IMR-90 (cell line): ENCODE measurements at regions not wholly inside any gene's neighbourhood (a gene's known extent, or its start where the extent isn't known, plus 50 kb on each side); places are given as distances from the start of the nearest gene placed in this dataset.

ENCODE experiments used
- ATAC-seq: fragments of 200-7000 bp; cut with Tn5 transposase; 2 replicates; pipeline ENCODE4 v1.9.1; 2020; ENCODE audit warnings: low read depth, mild to moderate bottlenecking, moderate library complexity
- BruUV-seq: library from RNA; stranded (reverse); fragments of 400-500 nt; replicated peaks from 2 replicates; lab custom pipeline; 2021; lab: Mats Ljungman, UMichigan
- CTCF ChIA-PET: fragments of 300-600 bp; formaldehyde crosslinking; extraction: SDS; loops from one replicate; lab custom pipeline; 2021; ENCODE audit warnings: antibody characterized with exemption; lab: Yijun Ruan, JAX
- POLR2A ChIA-PET: fragments of 300-600 bp; sonication (Branson Sonifier 250); formaldehyde crosslinking; loops from one replicate; lab custom pipeline; 2022; ENCODE audit warnings: antibody characterized with exemption; ENCODE audit not compliant: unreplicated experiment; lab: Charles Lee
- DNase-seq: peaks from one replicate; pipeline ENCODE4 v3.0.0; 2013
- H2AFZ ChIP-seq: replicated peaks from 2 replicates; pipeline ENCODE3; 2013; ENCODE audit warnings: low read length, mild to moderate bottlenecking; ENCODE audit not compliant: poor library complexity
- H2AK5ac ChIP-seq: 2 replicates; pipeline ENCODE4 v1.6.1; 2013; ENCODE audit warnings: low read depth, low read length, inconsistent platforms
- H2AK9ac ChIP-seq: replicated peaks from 2 replicates; pipeline ENCODE3; 2013; ENCODE audit warnings: mild to moderate bottlenecking, low read depth, low read length, moderate library complexity; ENCODE audit not compliant: poor library complexity
- H2BK120ac ChIP-seq: 2 replicates; pipeline ENCODE4 v1.6.1; 2013; ENCODE audit warnings: low read depth, low read length, inconsistent platforms
- H2BK15ac ChIP-seq: 3 replicates; pipeline ENCODE4 v1.6.1; 2013; ENCODE audit warnings: low read depth, low read length, inconsistent platforms
- H2BK20ac ChIP-seq: 2 replicates; pipeline ENCODE4 v1.6.1; 2013; ENCODE audit warnings: low read depth, mild to moderate bottlenecking, inconsistent platforms, low read length, moderate library complexity
- H2BK5ac ChIP-seq: 2 replicates; pipeline ENCODE4 v1.6.1; 2013; ENCODE audit warnings: mild to moderate bottlenecking, low read depth, low read length, inconsistent platforms; ENCODE audit not compliant: poor library complexity, severe bottlenecking
- H3K14ac ChIP-seq: replicated peaks from 2 replicates; pipeline ENCODE4 v1.6.1; 2013; ENCODE audit warnings: low read depth, low read length, inconsistent platforms
- H3K18ac ChIP-seq: 2 replicates; pipeline ENCODE4 v1.6.1; 2013; ENCODE audit warnings: low read depth, low read length, control low read depth
- H3K23ac ChIP-seq: 2 replicates; pipeline ENCODE4 v1.6.1; 2013; ENCODE audit warnings: low read depth, low read length, inconsistent platforms
- H3K27ac ChIP-seq: 2 replicates; pipeline ENCODE4 v1.5.1; 2013; ENCODE audit warnings: mild to moderate bottlenecking, control low read depth, low read length; ENCODE audit not compliant: insufficient read depth
- H3K27me3 ChIP-seq: 2 replicates; pipeline ENCODE4 v1.6.1; 2013; ENCODE audit warnings: low read length; ENCODE audit not compliant: control insufficient read depth, insufficient read depth
- H3K36me3 ChIP-seq: 2 replicates; pipeline ENCODE4 v1.6.1; 2013; ENCODE audit warnings: low read length, mixed read lengths; ENCODE audit not compliant: control insufficient read depth, insufficient read depth
- H3K4ac ChIP-seq: 2 replicates; pipeline ENCODE4 v1.6.1; 2013; ENCODE audit warnings: low read depth, low read length, inconsistent platforms
- H3K4me1 ChIP-seq: 2 replicates; pipeline ENCODE4 v1.6.1; 2013; ENCODE audit warnings: low read length, mixed read lengths; ENCODE audit not compliant: control insufficient read depth, insufficient read depth
- H3K4me2 ChIP-seq: 2 replicates; pipeline ENCODE4 v1.6.1; 2013; ENCODE audit warnings: low read depth, mild to moderate bottlenecking, control low read depth, low read length, moderate library complexity
- H3K4me3 ChIP-seq: 2 replicates; pipeline ENCODE4 v1.5.1; 2013; ENCODE audit warnings: low read depth, mild to moderate bottlenecking, control low read depth, low read length, moderate library complexity; ENCODE audit not compliant: insufficient read depth
- H3K56ac ChIP-seq: 2 replicates; pipeline ENCODE4 v1.6.1; 2013; ENCODE audit warnings: low read length, inconsistent platforms; ENCODE audit not compliant: insufficient read depth; ENCODE audit errors: extremely low read depth
- H3K79me1 ChIP-seq, 2 experiments: 2 replicates each; pipeline ENCODE4 v1.6.1; 2013; ENCODE audit warnings: low read length in 2 of 2, inconsistent platforms in 1 of 2, low read depth in 1 of 2
- H3K9ac ChIP-seq: 2 replicates; pipeline ENCODE4 v1.6.1; 2013; ENCODE audit warnings: low read depth, low read length, control low read depth
- H3K9me1 ChIP-seq: 2 replicates; pipeline ENCODE4 v1.6.1; 2013; ENCODE audit warnings: low read length, inconsistent platforms; ENCODE audit not compliant: insufficient read depth
- H3K9me3 ChIP-seq: 2 replicates; pipeline ENCODE4 v1.6.1; 2013; ENCODE audit warnings: low read length; ENCODE audit not compliant: control insufficient read depth, insufficient read depth
- H4K20me1 ChIP-seq: 2 replicates; pipeline ENCODE4 v1.6.1; 2013; ENCODE audit warnings: low read length, inconsistent platforms; ENCODE audit not compliant: insufficient read depth
- H4K5ac ChIP-seq: 2 replicates; pipeline ENCODE4 v1.6.1; 2013; ENCODE audit warnings: mild to moderate bottlenecking, low read depth, low read length, control low read depth
- H4K8ac ChIP-seq, 2 experiments: 2 replicates each; pipeline ENCODE4 v1.6.1; 2013; ENCODE audit warnings: low read depth in 2 of 2, low read length in 2 of 2, control low read depth in 1 of 2, inconsistent platforms in 1 of 2
- H4K91ac ChIP-seq: 2 replicates; pipeline ENCODE4 v1.6.1; 2013; ENCODE audit warnings: low read depth, low read length, inconsistent platforms; ENCODE audit not compliant: insufficient read depth
- BHLHE40 ChIP-seq: fragments of 150-350 bp; IDR thresholded peaks from 2 replicates; pipeline ENCODE4 v1.6.1; 2016; ENCODE audit warnings: mild to moderate bottlenecking, low read depth, low read length
- CEBPB ChIP-seq: IDR thresholded peaks from 2 replicates; pipeline ENCODE4 v1.6.1; 2012; ENCODE audit warnings: low read depth, low read length, improper control_type of control experiment
- CHD1 ChIP-seq: IDR thresholded peaks from 2 replicates; pipeline ENCODE4 v1.6.1; 2012; ENCODE audit warnings: low read depth, low read length, improper control_type of control experiment
- ELK1 ChIP-seq: fragments of 150-350 bp; IDR thresholded peaks from 2 replicates; pipeline ENCODE4 v1.6.1; 2016; ENCODE audit warnings: low read depth, mild to moderate bottlenecking, low read length, moderate library complexity, borderline replicate concordance
- MAFK ChIP-seq: IDR thresholded peaks from 2 replicates; pipeline ENCODE4 v1.6.1; 2012; ENCODE audit warnings: low read depth, low read length, improper control_type of control experiment
- MAZ ChIP-seq: IDR thresholded peaks from 2 replicates; pipeline ENCODE4 v1.6.1; 2012; ENCODE audit warnings: low read depth, mild to moderate bottlenecking, low read length, improper control_type of control experiment, moderate library complexity, borderline replicate concordance
- MXI1 ChIP-seq: IDR thresholded peaks from 2 replicates; pipeline ENCODE4 v1.6.1; 2012; ENCODE audit warnings: low read depth, mild to moderate bottlenecking, low read length, moderate library complexity, borderline replicate concordance
- NFE2L2 ChIP-seq: fragments of 150-350 bp; IDR thresholded peaks from 2 replicates; pipeline ENCODE4 v1.6.1; 2016; ENCODE audit warnings: low read depth, mild to moderate bottlenecking, low read length
- POLR2A ChIP-seq: IDR thresholded peaks from 2 replicates; pipeline ENCODE4 v1.6.1; 2012; ENCODE audit warnings: mild to moderate bottlenecking, low read depth, low read length
- RCOR1 ChIP-seq: IDR thresholded peaks from 2 replicates; pipeline ENCODE4 v1.6.1; 2012; ENCODE audit warnings: mild to moderate bottlenecking, low read length, improper control_type of control experiment; ENCODE audit not compliant: insufficient replicate concordance
- SMC3 ChIP-seq: fragments of 150-350 bp; IDR thresholded peaks from 2 replicates; pipeline ENCODE4 v1.6.1; 2016; ENCODE audit warnings: low read depth, mild to moderate bottlenecking, antibody characterized with exemption, low read length, moderate library complexity
- WGBS, 2 experiments: methylation state at CpG; one replicate each; pipeline versions ENCODE4 v1.1.5 to v1.1.7; 2013; ENCODE audit warnings: missing lambda C conversion rate in 2 of 2; ENCODE audit not compliant: insufficient read length in 1 of 2; ENCODE audit errors: extremely low coverage in 2 of 2; 5-methylcytosine and 5-hydroxymethylcytosine counted together
- dilution Hi-C: fragments of 300-500 bp; cut with HindIII; formaldehyde crosslinking; loops from one replicate; pipeline ENCODE4 v1.14.3; 2018; ENCODE audit warnings: low sequenced_read_pairs; ENCODE audit not compliant: unreplicated experiment
- in situ Hi-C: fragments of 300-500 bp; cut with MboI; formaldehyde crosslinking; loops from 3 replicates; pipeline ENCODE4 v1.14.3; 2019; ENCODE audit warnings: low sequenced_read_pairs, inconsistent platforms, mixed read lengths
- intact Hi-C: fragments of 100-400 bp; cut with micrococcal nuclease; formaldehyde crosslinking; loops from 2 replicates; pipeline ENCODE4 v1.10.0; 2022

- H2BK15ac ChIP-seq, result no peak overlapping the region
- H3K9ac ChIP-seq, result no peak overlapping the region
- intact Hi-C loops, result no loop called here
- no peaks in the 10 kb centered on the region for H3K9me1 ChIP-seq
- DNase-seq, result no peak
- TF ChIP-seq CEBPB (no peak), RCOR1 (no peak), BHLHE40 (no peak), POLR2A (no peak), MAFK (no peak), MXI1 (no peak), MAZ (no peak), CHD1 (no peak), ELK1 (no peak), SMC3 (no peak), NFE2L2 (no peak)
- H2BK20ac ChIP-seq, result no peak overlapping the region
- H3K79me1 ChIP-seq, result no peaks in the 10 kb centered on the region
- no TSS peak for BruUV-seq
- dilution Hi-C loops, result no loop called here
- in situ Hi-C loops, result no loop called here
- no peak for ATAC-seq
- no peak overlapping the region for H2AK5ac ChIP-seq
- no peak overlapping the region for H3K14ac ChIP-seq
- H4K20me1 ChIP-seq, result no peaks in the 10 kb centered on the region
- H2AFZ ChIP-seq, result no peak overlapping the region
- H4K91ac ChIP-seq, result no peak overlapping the region
- ChIA-PET CTCF (interaction anchor here (0.7 kb wide), 2 partner anchors 10 to 17 kb away, joined by 3 read pairs; no protein-coding TSS in a partner anchor), POLR2A (no interaction called here)
- no peak overlapping the region for H2BK120ac ChIP-seq
- H3K36me3 ChIP-seq, result no peaks in the 10 kb centered on the region
- no peaks in the 10 kb centered on the region for H3K9me3 ChIP-seq
- H3K27me3 ChIP-seq, result peaks cover 2% of the 10 kb centered on the region
- H3K56ac ChIP-seq, result no peak overlapping the region
- no peak overlapping the region for H3K4me3 ChIP-seq
- H4K5ac ChIP-seq, result no peak overlapping the region
- no peak overlapping the region for H3K27ac ChIP-seq
- H3K4me1 ChIP-seq, result no peaks in the 10 kb centered on the region
- no CpG with 5 or more reads among the region's 1 CpG for WGBS, 2 experiments
- H3K4ac ChIP-seq, result no peak overlapping the region
- no peak overlapping the region for H2BK5ac ChIP-seq
- H3K18ac ChIP-seq, result no peak overlapping the region
- H2AK9ac ChIP-seq, result no peak overlapping the region
- H4K8ac ChIP-seq, result no peak overlapping the region
- H3K23ac ChIP-seq, result no peak overlapping the region
- no peak overlapping the region for H3K4me2 ChIP-seq
Measured at GRCh38 chr2:163173591-163173990, 335.0 kb upstream of the KCNH7 start.
